Tibial nerve (tissue), 4 donors: ENCODE measurements at regions not wholly inside any gene's neighbourhood (a gene's known extent, or its start where the extent isn't known, plus 50 kb on each side); places are given as distances from the start of the nearest gene placed in this dataset.

Source experiments
- DNase-seq, 2 donors: peaks; one replicate each; pipeline ENCODE4 v3.0.0-alpha.2; 2019; ENCODE audit warnings: low spot score in 2 of 2
- H3K27ac ChIP-seq, 4 donors: fragments of 200-600 bp; sonication (generic) in 3 of 4; one replicate each; pipeline ENCODE4 v1.5.1; 2017 to 2019; ENCODE audit warnings: mild to moderate bottlenecking in 1 of 4
- H3K27me3 ChIP-seq, 2 donors: fragments of 200-600 bp; sonication (generic) in 1 of 2; one replicate each; pipeline versions ENCODE4 v1.5.1 to v1.6.0; 2017 to 2019
- H3K36me3 ChIP-seq, 3 donors: fragments of 200-600 bp; sonication (generic); one replicate each; pipeline ENCODE4 v1.5.1; 2018 to 2019
- H3K4me1 ChIP-seq, 4 donors: fragments of 200-600 bp; sonication (generic) in 3 of 4; one replicate each; pipeline ENCODE4 v1.5.1; 2017 to 2019
- H3K4me3 ChIP-seq, 4 donors: fragments of 200-600 bp; sonication (generic) in 3 of 4; one replicate each; pipeline ENCODE4 v1.5.1; 2017 to 2019; ENCODE audit warnings: mild to moderate bottlenecking in 1 of 4, moderate library complexity in 1 of 4
- H3K9me3 ChIP-seq, 4 donors: fragments of 200-600 bp; sonication (generic) in 3 of 4; one replicate each; pipeline ENCODE4 v1.5.1; 2017 to 2019
- EP300 ChIP-seq, 2 donors: sonication (generic); formaldehyde crosslinking; IDR thresholded peaks; one replicate each; pipeline ENCODE4 v1.6.1; 2017; ENCODE audit warnings: antibody characterized with exemption in 2 of 2, mild to moderate bottlenecking in 1 of 2
- POLR2A ChIP-seq, 2 donors: fragments of 450-650 bp; IDR thresholded peaks; one replicate each; pipeline ENCODE4 v1.6.1; 2017; ENCODE audit warnings: antibody characterized with exemption in 2 of 2, mild to moderate bottlenecking in 2 of 2, moderate library complexity in 2 of 2
- WGBS, 2 donors: methylation state at CpG; one replicate each; pipeline ENCODE4 v1.1.5; 2018; 5-methylcytosine and 5-hydroxymethylcytosine counted together
- TF ChIP-seq, protein P1 (sequence below), 5 experiments: fragments of 200-600 bp in 3 of 5; fragments of 450-650 bp in 2 of 5; sonication (generic) in 3 of 5; IDR thresholded peaks; one replicate each; pipeline ENCODE4 v1.5.1; 2016 to 2019; ENCODE audit warnings: antibody characterized with exemption in 5 of 5, mild to moderate bottlenecking in 3 of 5, moderate library complexity in 2 of 5

DNA sequence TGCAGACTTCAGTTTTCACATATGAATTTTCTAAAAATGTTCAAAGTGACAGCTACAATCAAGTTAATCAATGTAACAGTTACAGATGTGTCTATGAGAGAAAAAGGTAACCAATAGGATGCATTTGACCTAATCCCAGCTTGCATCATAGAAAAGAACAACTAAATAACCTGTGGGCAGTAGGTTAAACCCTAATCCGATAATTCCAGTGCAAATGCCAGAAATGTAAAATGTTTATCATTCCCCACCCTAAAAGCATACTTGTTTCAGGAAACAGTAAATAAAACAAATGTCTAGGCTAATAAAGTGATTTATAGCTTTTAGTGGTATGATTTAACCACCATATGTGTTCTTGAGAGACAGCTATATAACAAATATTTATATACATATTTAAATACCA, 592.6 kb downstream of the PRELID2 start:
- TF ChIP-seq, protein P1, sequence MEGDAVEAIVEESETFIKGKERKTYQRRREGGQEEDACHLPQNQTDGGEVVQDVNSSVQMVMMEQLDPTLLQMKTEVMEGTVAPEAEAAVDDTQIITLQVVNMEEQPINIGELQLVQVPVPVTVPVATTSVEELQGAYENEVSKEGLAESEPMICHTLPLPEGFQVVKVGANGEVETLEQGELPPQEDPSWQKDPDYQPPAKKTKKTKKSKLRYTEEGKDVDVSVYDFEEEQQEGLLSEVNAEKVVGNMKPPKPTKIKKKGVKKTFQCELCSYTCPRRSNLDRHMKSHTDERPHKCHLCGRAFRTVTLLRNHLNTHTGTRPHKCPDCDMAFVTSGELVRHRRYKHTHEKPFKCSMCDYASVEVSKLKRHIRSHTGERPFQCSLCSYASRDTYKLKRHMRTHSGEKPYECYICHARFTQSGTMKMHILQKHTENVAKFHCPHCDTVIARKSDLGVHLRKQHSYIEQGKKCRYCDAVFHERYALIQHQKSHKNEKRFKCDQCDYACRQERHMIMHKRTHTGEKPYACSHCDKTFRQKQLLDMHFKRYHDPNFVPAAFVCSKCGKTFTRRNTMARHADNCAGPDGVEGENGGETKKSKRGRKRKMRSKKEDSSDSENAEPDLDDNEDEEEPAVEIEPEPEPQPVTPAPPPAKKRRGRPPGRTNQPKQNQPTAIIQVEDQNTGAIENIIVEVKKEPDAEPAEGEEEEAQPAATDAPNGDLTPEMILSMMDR (IDR thresholded peaks at IDR 0.05) = no peak
- TF ChIP-seq EP300 (IDR thresholded peaks at IDR 0.05) = no peak
- no peaks in the 10 kb centered on the region for H3K36me3 ChIP-seq
- WGBS, 2 donors = 64 to 85% methylated on average over 1 of the region's 1 CpG
- H3K4me1 ChIP-seq = peaks cover 0 to 16% (median 0%) of the 10 kb centered on the region in 4 donors
- no peak overlapping the region for H3K4me3 ChIP-seq
- H3K9me3 ChIP-seq = no peaks in the 10 kb centered on the region
- no peak overlapping the region for H3K27ac ChIP-seq
- no peaks in the 10 kb centered on the region for H3K27me3 ChIP-seq
- DNase-seq = no peak

DNA sequence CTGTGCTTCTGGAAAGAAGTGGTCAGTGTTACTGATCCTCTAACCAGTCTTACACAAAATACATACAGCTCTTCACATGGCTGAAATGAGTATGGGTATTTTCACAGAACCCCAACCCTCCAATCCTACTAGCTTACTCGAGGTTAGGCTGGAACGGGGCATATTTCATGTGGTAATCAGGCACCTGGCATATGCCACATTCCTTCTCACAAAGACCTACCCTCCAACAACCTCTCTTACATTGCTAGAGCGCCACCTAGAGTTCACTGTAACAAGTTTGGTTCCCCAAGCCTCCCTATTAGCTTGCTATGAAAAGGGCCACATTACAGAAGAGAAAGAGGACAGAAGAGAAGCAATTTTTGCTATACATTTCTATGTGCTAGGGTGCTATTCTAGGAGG, 597.3 kb downstream of the PRELID2 start:
- 7 to 17% methylated on average over 3 of the region's 3 CpGs for WGBS, 2 donors
- TF ChIP-seq POLR2A (IDR thresholded peaks at IDR 0.05) (no peak), EP300 (IDR thresholded peaks at IDR 0.05) (no peak)
- TF ChIP-seq, protein P1 (IDR thresholded peaks at IDR 0.05) = no peak
- Histone ChIP-seq H3K27me3 (no peaks in the 10 kb centered on the region), H3K4me3 (no peak overlapping the region), H3K4me1 (no peaks in the 10 kb centered on the region), H3K9me3 (no peaks in the 10 kb centered on the region), H3K36me3 (no peaks in the 10 kb centered on the region), H3K27ac (no peak overlapping the region)
- no peak for DNase-seq

DNA sequence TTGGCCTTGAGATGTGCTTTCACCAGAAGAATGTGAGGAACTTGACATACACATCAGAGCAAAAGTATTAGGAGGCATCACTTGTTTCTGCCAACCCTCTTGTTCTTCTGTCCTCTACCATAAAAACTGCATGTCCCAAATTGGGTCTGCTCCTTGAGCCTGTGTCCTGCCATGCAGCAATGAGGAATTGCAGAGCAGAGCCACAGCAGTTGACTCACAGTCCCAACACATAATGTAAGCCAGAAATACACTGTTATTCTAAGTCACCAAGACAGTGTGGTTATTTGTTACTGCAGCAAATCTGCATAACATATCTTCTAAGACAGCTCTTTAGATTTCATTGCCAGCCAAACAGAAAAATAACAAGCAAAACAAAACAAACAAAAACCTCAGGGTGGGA, 598.2 kb downstream of the PRELID2 start:
- no peaks in the 10 kb centered on the region for H3K9me3 ChIP-seq
- H3K4me1 ChIP-seq = no peaks in the 10 kb centered on the region
- H3K27me3 ChIP-seq = no peaks in the 10 kb centered on the region
- H3K4me3 ChIP-seq = no peak overlapping the region
- no peak for DNase-seq
- no peak overlapping the region for H3K27ac ChIP-seq
- no peak for TF ChIP-seq EP300 (IDR thresholded peaks at IDR 0.05)
- TF ChIP-seq, protein P1 (IDR thresholded peaks at IDR 0.05) = no peak
- no peak for TF ChIP-seq POLR2A (IDR thresholded peaks at IDR 0.05)
- H3K36me3 ChIP-seq = no peaks in the 10 kb centered on the region

DNA sequence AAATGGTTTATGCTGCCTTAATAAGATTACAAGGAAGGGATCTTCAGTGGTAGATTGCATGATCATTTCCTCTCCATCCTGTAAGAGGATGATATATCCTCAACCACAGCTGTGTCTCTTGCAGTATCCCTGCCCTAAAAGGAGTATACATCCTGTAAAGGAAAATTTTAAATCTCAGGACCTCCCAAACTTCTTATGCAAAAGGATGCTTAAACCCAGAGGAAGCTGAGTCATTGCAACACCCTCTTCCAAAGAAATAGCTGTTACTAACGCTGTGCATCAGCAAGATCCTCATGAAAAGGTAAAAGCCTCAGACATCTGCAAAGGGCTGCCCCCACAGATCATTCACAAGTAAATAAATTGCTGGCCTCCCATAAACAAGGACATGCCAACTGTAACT, 599.0 kb downstream of the PRELID2 start:
- H3K27me3 ChIP-seq = no peaks in the 10 kb centered on the region
- no peak overlapping the region for H3K27ac ChIP-seq
- no peaks in the 10 kb centered on the region for H3K4me1 ChIP-seq
- no peak for DNase-seq
- no peaks in the 10 kb centered on the region for H3K36me3 ChIP-seq
- no peaks in the 10 kb centered on the region for H3K9me3 ChIP-seq
- no peak for TF ChIP-seq POLR2A (IDR thresholded peaks at IDR 0.05)
- TF ChIP-seq, protein P1 (IDR thresholded peaks at IDR 0.05) = no peak
- TF ChIP-seq EP300 (IDR thresholded peaks at IDR 0.05) = no peak
- no peak overlapping the region for H3K4me3 ChIP-seq
- WGBS, 2 donors = 57 to 72% methylated on average over 1 of the region's 1 CpG

DNA sequence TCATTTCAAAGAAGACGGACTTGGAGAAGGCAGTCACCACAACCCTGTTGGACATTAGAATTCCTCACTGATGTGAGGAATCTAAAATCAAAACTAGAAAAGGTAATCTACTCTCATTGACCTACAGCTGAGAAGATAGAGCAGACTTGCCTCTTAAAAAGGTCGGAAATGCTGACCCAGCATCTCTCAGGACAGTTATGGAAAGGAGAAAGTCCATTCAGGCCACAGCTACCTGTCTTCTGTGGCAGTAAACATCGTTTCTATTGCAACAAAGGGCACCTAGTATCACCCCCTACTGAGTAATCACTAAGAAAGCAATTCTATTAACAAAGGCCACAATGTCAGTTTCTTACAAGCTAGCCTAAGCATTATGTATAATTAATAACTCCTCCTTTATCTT, 601.7 kb downstream of the PRELID2 start:
- TF ChIP-seq EP300 (IDR thresholded peaks at IDR 0.05) = no peak
- TF ChIP-seq, protein P1 (IDR thresholded peaks at IDR 0.05) = no peak
- no peak for TF ChIP-seq POLR2A (IDR thresholded peaks at IDR 0.05)
- Histone ChIP-seq H3K36me3 (no peaks in the 10 kb centered on the region), H3K4me1 (no peaks in the 10 kb centered on the region), H3K27ac (no peak overlapping the region), H3K9me3 (no peaks in the 10 kb centered on the region), H3K27me3 (no peaks in the 10 kb centered on the region), H3K4me3 (no peak overlapping the region)
- 77 to 85% methylated on average over 3 of the region's 3 CpGs for WGBS, 2 donors
- DNase-seq = no peak
